ENCODE measurements at regions not wholly inside any gene's neighbourhood (a gene's known extent, or its start where the extent isn't known, plus 50 kb on each side); places are given as distances from the start of the nearest gene placed in this dataset.

GRCh38 chr10:53102424-53102823 is 329.8 kb upstream of the MBL2 start:
- H3K27me3 ChIP-seq (ENCODE audit: low read length) = no peaks in the 10 kb centered on the region
- no peak overlapping the region for H3K4me3 ChIP-seq (ENCODE audit: insufficient read depth, low read length, poor library complexity, severe bottlenecking)
- H4K20me1 ChIP-seq (ENCODE audit: low read depth, low read length) = no peaks in the 10 kb centered on the region
- no peaks in the 10 kb centered on the region for H3K9me2 ChIP-seq (replicated peaks; ENCODE audit: insufficient read depth, low read length)
- no peaks in the 10 kb centered on the region for H3F3A ChIP-seq (ENCODE audit: insufficient read depth)
- no peaks in the 10 kb centered on the region for H3K9me3 ChIP-seq (ENCODE audit: insufficient read depth, low read length)
- H3K36me3 ChIP-seq (ENCODE audit: low read length) = no peaks in the 10 kb centered on the region
- no peak overlapping the region for H3K27ac ChIP-seq (ENCODE audit: low read depth, low read length)
- no peaks in the 10 kb centered on the region for H3K79me2 ChIP-seq (ENCODE audit: insufficient read depth, low read length)
- H2AFZ ChIP-seq (ENCODE audit: low read depth, low read length, severe bottlenecking) = no peak overlapping the region
- TF ChIP-seq EZH2phosphoT487 (conservative IDR thresholded peaks at IDR 0.05; ENCODE audit: low read length) (no peak), CTCF (IDR thresholded peaks at IDR 0.05; ENCODE audit: insufficient read depth, low read length, poor library complexity, severe bottlenecking) (no peak)
- H3K9ac ChIP-seq (ENCODE audit: low read length) = no peak overlapping the region
- no peak overlapping the region for H3K4me2 ChIP-seq (ENCODE audit: low read depth, low read length, poor library complexity, severe bottlenecking)

GRCh38 chr10:53093878-53094277 is 321.3 kb upstream of the MBL2 start:
- no peaks in the 10 kb centered on the region for H3K79me2 ChIP-seq (ENCODE audit: insufficient read depth, low read length)
- H3K9me2 ChIP-seq (replicated peaks; ENCODE audit: insufficient read depth, low read length) = no peaks in the 10 kb centered on the region
- H3K27ac ChIP-seq (ENCODE audit: low read depth, low read length) = no peak overlapping the region
- no peak overlapping the region for H3K9ac ChIP-seq (ENCODE audit: low read length)
- no peaks in the 10 kb centered on the region for H3K27me3 ChIP-seq (ENCODE audit: low read length)
- no peak overlapping the region for H3K4me2 ChIP-seq (ENCODE audit: low read depth, low read length, poor library complexity, severe bottlenecking)
- TF ChIP-seq CTCF (IDR thresholded peaks at IDR 0.05; ENCODE audit: insufficient read depth, low read length, poor library complexity, severe bottlenecking) = no peak
- no peak for TF ChIP-seq EZH2phosphoT487 (conservative IDR thresholded peaks at IDR 0.05; ENCODE audit: low read length)
- no peaks in the 10 kb centered on the region for H3F3A ChIP-seq (ENCODE audit: insufficient read depth)
- H4K20me1 ChIP-seq (ENCODE audit: low read depth, low read length) = no peaks in the 10 kb centered on the region
- no peaks in the 10 kb centered on the region for H3K36me3 ChIP-seq (ENCODE audit: low read length)
- no peaks in the 10 kb centered on the region for H3K9me3 ChIP-seq (ENCODE audit: insufficient read depth, low read length)
- no peak overlapping the region for H3K4me3 ChIP-seq (ENCODE audit: insufficient read depth, low read length, poor library complexity, severe bottlenecking)
- no peak overlapping the region for H2AFZ ChIP-seq (ENCODE audit: low read depth, low read length, severe bottlenecking)

GRCh38 chr10:53091574-53091973 is 319.0 kb upstream of the MBL2 start:
- no peaks in the 10 kb centered on the region for H4K20me1 ChIP-seq (ENCODE audit: low read depth, low read length)
- no peak overlapping the region for H3K9ac ChIP-seq (ENCODE audit: low read length)
- H3K36me3 ChIP-seq (ENCODE audit: low read length) = no peaks in the 10 kb centered on the region
- H3K9me3 ChIP-seq (ENCODE audit: insufficient read depth, low read length) = no peaks in the 10 kb centered on the region
- no peak overlapping the region for H3K4me2 ChIP-seq (ENCODE audit: low read depth, low read length, poor library complexity, severe bottlenecking)
- H3K79me2 ChIP-seq (ENCODE audit: insufficient read depth, low read length) = no peaks in the 10 kb centered on the region
- H3K4me3 ChIP-seq (ENCODE audit: insufficient read depth, low read length, poor library complexity, severe bottlenecking) = no peak overlapping the region
- H3K27ac ChIP-seq (ENCODE audit: low read depth, low read length) = no peak overlapping the region
- no peaks in the 10 kb centered on the region for H3K27me3 ChIP-seq (ENCODE audit: low read length)
- no peaks in the 10 kb centered on the region for H3K9me2 ChIP-seq (replicated peaks; ENCODE audit: insufficient read depth, low read length)
- TF ChIP-seq EZH2phosphoT487 (conservative IDR thresholded peaks at IDR 0.05; ENCODE audit: low read length) (no peak), CTCF (IDR thresholded peaks at IDR 0.05; ENCODE audit: insufficient read depth, low read length, poor library complexity, severe bottlenecking) (no peak)
- no peaks in the 10 kb centered on the region for H3F3A ChIP-seq (ENCODE audit: insufficient read depth)
- H2AFZ ChIP-seq (ENCODE audit: low read depth, low read length, severe bottlenecking) = no peak overlapping the region

- H4K20me1 ChIP-seq (ENCODE audit: low read depth, low read length) = no peaks in the 10 kb centered on the region
- H3K79me2 ChIP-seq (ENCODE audit: insufficient read depth, low read length) = no peaks in the 10 kb centered on the region
- H3K9me2 ChIP-seq (replicated peaks; ENCODE audit: insufficient read depth, low read length) = no peaks in the 10 kb centered on the region
- no peaks in the 10 kb centered on the region for H3F3A ChIP-seq (ENCODE audit: insufficient read depth)
- no peak overlapping the region for H3K4me2 ChIP-seq (ENCODE audit: low read depth, low read length, poor library complexity, severe bottlenecking)
- H3K9me3 ChIP-seq (ENCODE audit: insufficient read depth, low read length) = no peaks in the 10 kb centered on the region
- no peak overlapping the region for H2AFZ ChIP-seq (ENCODE audit: low read depth, low read length, severe bottlenecking)
- no peak overlapping the region for H3K27ac ChIP-seq (ENCODE audit: low read depth, low read length)
- H3K27me3 ChIP-seq (ENCODE audit: low read length) = no peaks in the 10 kb centered on the region
- no peak overlapping the region for H3K9ac ChIP-seq (ENCODE audit: low read length)
- H3K4me3 ChIP-seq (ENCODE audit: insufficient read depth, low read length, poor library complexity, severe bottlenecking) = no peak overlapping the region
- H3K36me3 ChIP-seq (ENCODE audit: low read length) = no peaks in the 10 kb centered on the region
- no peak for TF ChIP-seq CTCF (IDR thresholded peaks at IDR 0.05; ENCODE audit: insufficient read depth, low read length, poor library complexity, severe bottlenecking)
- no peak for TF ChIP-seq EZH2phosphoT487 (conservative IDR thresholded peaks at IDR 0.05; ENCODE audit: low read length)
Observed at GRCh38 chr10:53088961-53089360, 316.4 kb upstream of the MBL2 start.

All from SU-DHL-6 (cell line).